ENCODE measurements at regions not wholly inside any gene's neighbourhood (a gene's known extent, or its start where the extent isn't known, plus 50 kb on each side); places are given as distances from the start of the nearest gene placed in this dataset.

GRCh38 chr15:35141743-35142471 lies 56.8 kb upstream of the NANOGP8 start:
- no peaks in the 10 kb centered on the region for H3K9me3 ChIP-seq (ENCODE audit: severe bottlenecking)
- peaks cover 14% of the 10 kb centered on the region for H3K4me1 ChIP-seq (ENCODE audit: insufficient read depth, poor library complexity, severe bottlenecking)
- H3K4me3 ChIP-seq (ENCODE audit: severe bottlenecking), result no peak overlapping the region
- H3K36me3 ChIP-seq (ENCODE audit: low read depth), result no peaks in the 10 kb centered on the region
- DNase-seq (ENCODE audit: low spot score) (no peak), ATAC-seq (ENCODE audit: low read depth) (peak; percentile 99)
- H3K27me3 ChIP-seq (ENCODE audit: insufficient read depth, poor library complexity, severe bottlenecking), result no peaks in the 10 kb centered on the region
- peak overlapping the region; percentile 46 for H3K27ac ChIP-seq (ENCODE audit: poor library complexity, severe bottlenecking)
- no peak for TF ChIP-seq CTCF (IDR thresholded peaks at IDR 0.05; ENCODE audit: poor library complexity, severe bottlenecking)

DNA sequence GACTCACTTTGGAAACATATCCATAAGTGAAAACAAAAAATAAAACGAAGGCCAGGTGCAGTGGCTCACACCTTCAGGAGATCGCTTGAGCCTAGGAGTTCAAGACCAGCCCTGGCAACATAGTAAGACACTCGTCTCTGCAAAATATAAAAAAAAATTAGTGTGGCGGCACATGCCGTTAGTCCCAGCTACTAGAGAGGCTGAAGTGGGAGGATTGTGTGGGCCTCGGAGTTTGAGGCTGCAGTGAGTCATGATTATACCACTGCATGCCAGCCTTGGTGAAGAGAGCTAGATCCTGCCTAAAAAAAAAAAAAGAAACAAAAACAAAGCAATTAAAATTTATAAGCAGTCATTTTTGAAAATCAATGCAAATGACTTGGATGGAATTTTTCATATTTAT lies 54.7 kb upstream of the NANOGP8 start:
- ATAC-seq (ENCODE audit: low read depth), result no peak
- Histone ChIP-seq H3K27me3 (ENCODE audit: insufficient read depth, poor library complexity, severe bottlenecking) (no peaks in the 10 kb centered on the region), H3K36me3 (ENCODE audit: low read depth) (no peaks in the 10 kb centered on the region), H3K9me3 (ENCODE audit: severe bottlenecking) (no peaks in the 10 kb centered on the region), H3K27ac (ENCODE audit: poor library complexity, severe bottlenecking) (no peak overlapping the region), H3K4me3 (ENCODE audit: severe bottlenecking) (no peak overlapping the region), H3K4me1 (ENCODE audit: insufficient read depth, poor library complexity, severe bottlenecking) (peaks cover 14% of the 10 kb centered on the region)
- DNase-seq (ENCODE audit: low spot score), result no peak
- TF ChIP-seq CTCF (IDR thresholded peaks at IDR 0.05; ENCODE audit: poor library complexity, severe bottlenecking), result no peak

- DNase-seq (ENCODE audit: low spot score) (no peak), ATAC-seq (ENCODE audit: low read depth) (no peak)
- Histone ChIP-seq H3K27ac (ENCODE audit: poor library complexity, severe bottlenecking) (no peak overlapping the region), H3K27me3 (ENCODE audit: insufficient read depth, poor library complexity, severe bottlenecking) (no peaks in the 10 kb centered on the region), H3K36me3 (ENCODE audit: low read depth) (no peaks in the 10 kb centered on the region), H3K4me1 (ENCODE audit: insufficient read depth, poor library complexity, severe bottlenecking) (peaks cover 10% of the 10 kb centered on the region), H3K9me3 (ENCODE audit: severe bottlenecking) (no peaks in the 10 kb centered on the region), H3K4me3 (ENCODE audit: severe bottlenecking) (no peak overlapping the region)
- no peak for TF ChIP-seq CTCF (IDR thresholded peaks at IDR 0.05; ENCODE audit: poor library complexity, severe bottlenecking)
These were observed 52.1 kb upstream of the NANOGP8 start for GRCh38 chr15:35137190-35137574.

DNA sequence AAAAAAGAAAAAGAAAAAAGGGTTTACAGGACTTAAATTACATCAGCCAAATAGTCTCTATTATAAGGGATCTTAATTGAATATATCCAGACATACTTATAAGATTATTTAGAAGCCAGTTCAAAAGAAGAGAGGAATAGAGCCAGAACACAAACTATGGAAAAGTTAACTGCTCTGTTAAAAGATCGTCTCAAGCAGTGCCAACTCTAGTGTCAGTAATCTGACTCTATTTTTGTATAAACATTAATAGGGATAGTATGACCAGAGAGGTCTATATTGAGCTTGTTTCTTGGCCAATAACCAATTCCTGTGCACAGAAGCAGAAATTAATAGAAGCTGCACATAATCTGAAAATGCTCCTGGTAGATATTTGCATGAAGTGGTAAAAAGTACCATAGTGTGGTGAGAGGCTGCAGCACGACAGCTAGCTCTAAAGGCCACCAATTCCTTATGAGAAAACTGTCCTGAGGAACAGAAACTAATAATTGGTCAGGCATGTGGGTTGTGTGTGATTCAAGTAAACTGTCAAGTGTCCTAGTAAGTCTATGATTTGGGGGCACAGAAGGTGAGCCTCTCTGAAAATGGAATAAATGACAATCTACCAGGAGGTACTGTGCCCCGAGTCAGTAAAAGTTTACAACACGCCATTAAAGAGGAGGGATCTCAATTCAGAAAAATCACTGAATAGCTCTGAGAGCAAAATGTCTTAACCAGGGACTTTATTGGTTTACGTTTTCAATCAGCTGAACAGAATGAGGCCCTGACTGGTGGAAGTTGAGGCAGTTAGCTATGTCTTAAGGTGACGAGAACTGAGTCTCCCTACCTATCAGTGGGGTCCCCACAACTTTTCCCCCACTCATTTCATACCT lies 51.5 kb upstream of the NANOGP8 start:
- no peak for TF ChIP-seq CTCF (IDR thresholded peaks at IDR 0.05; ENCODE audit: poor library complexity, severe bottlenecking)
- no peak overlapping the region for H3K4me3 ChIP-seq (ENCODE audit: severe bottlenecking)
- ATAC-seq (ENCODE audit: low read depth), result no peak

More for the DNA sequence above, 51.5 kb upstream of the NANOGP8 start:
- Histone ChIP-seq H3K36me3 (ENCODE audit: low read depth) (no peaks in the 10 kb centered on the region), H3K27me3 (ENCODE audit: insufficient read depth, poor library complexity, severe bottlenecking) (no peaks in the 10 kb centered on the region), H3K4me1 (ENCODE audit: insufficient read depth, poor library complexity, severe bottlenecking) (peaks cover 5% of the 10 kb centered on the region), H3K27ac (ENCODE audit: poor library complexity, severe bottlenecking) (no peak overlapping the region), H3K9me3 (ENCODE audit: severe bottlenecking) (no peaks in the 10 kb centered on the region)
- no peak for DNase-seq (ENCODE audit: low spot score)
